ENCODE measurements at regions not wholly inside any gene's neighbourhood (a gene's known extent, or its start where the extent isn't known, plus 50 kb on each side); places are given as distances from the start of the nearest gene placed in this dataset.

DNA sequence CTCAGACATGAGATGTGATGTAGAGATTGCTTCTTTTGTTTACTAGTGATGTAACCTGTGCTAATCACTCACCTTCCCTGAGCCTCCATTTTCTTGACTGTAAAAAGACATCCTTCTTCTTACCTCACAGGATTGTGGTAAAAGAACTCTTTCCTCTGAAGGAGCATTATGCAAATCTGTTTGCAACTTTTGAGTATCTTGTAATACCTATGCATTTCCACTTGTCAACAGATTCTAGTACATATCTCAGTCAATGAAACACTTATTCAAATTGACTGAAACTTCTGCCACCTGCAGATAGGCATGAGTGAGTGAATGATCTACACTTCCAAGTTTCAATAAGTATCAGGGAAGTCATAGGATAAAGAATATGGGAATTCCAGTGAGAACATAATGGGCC is 174.7 kb downstream of the HHIPL2 start:
- TF ChIP-seq JUND (IDR thresholded peaks at IDR 0.05; ENCODE audit: low read depth): no peak
- in situ Hi-C loops (cut with HindIII; ENCODE audit: low pct_unique_long_range_greater_than_20kb, low sequenced_read_pairs): no loop called here
- DNase-seq (ENCODE audit: low read depth in 1 of 2, low spot score in 1 of 2): no peak

DNA sequence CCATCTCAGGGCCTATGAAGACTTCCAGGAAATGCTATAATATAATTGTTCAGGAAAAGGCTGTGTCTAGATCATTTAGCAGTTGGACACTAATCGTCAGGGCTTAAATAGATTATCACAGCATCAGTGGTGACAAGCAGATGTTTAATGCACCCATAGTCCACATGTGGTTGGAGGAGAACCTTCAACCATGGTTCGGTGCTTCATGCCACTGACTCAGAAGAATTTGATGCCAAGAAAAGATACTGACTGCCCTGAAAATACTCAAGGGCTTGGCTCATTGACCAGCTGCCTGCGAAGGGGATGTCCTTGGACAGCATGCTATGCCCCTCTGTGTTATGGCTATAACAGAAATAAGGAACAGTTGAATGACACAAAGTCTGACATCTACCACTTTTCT is 175.7 kb downstream of the HHIPL2 start:
- DNase-seq (ENCODE audit: low read depth in 1 of 2, low spot score in 1 of 2): no peak
- in situ Hi-C loops (cut with HindIII; ENCODE audit: low pct_unique_long_range_greater_than_20kb, low sequenced_read_pairs): no loop called here
- no peak for TF ChIP-seq JUND (IDR thresholded peaks at IDR 0.05; ENCODE audit: low read depth)

DNA sequence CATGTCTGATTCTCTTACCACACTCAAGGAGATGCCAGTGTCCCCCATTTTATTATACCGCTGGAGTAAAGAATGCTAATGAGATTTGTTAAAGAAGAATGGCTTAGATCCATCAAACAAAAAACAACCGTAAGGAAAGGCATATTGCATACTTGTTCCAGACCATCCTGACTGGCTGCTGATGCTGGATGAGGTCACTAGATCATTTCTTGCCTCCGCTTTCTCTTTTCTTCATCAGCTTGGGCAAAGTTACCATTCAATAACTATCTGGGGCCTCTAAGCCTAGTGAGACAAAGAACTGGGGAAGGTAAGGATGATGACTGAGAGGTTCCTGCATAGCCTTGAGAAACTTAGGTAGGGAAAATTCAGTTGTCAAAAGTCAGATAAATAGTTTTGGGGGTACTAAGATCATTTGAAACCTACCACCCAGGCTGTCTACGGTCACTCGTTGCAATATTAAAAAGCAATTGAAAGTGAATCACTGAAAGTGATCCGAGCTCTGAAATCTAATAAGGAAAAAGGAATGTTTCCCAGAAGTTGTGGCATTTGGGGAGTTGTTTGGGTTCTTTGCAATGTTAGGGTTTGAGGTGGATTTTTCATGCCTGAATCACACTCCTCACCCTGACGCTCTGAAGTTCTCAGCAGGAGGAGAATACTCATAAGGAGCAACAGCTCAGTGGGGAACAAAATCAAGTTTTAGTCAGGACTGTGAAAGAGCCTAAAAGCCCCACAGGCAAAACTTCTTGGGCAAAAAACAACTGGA is 176.8 kb downstream of the HHIPL2 start:
- no peak for TF ChIP-seq JUND (IDR thresholded peaks at IDR 0.05; ENCODE audit: low read depth)
- no peak for DNase-seq (ENCODE audit: low read depth in 1 of 2, low spot score in 1 of 2)
- in situ Hi-C loops (cut with HindIII; ENCODE audit: low pct_unique_long_range_greater_than_20kb, low sequenced_read_pairs): no loop called here

DNA sequence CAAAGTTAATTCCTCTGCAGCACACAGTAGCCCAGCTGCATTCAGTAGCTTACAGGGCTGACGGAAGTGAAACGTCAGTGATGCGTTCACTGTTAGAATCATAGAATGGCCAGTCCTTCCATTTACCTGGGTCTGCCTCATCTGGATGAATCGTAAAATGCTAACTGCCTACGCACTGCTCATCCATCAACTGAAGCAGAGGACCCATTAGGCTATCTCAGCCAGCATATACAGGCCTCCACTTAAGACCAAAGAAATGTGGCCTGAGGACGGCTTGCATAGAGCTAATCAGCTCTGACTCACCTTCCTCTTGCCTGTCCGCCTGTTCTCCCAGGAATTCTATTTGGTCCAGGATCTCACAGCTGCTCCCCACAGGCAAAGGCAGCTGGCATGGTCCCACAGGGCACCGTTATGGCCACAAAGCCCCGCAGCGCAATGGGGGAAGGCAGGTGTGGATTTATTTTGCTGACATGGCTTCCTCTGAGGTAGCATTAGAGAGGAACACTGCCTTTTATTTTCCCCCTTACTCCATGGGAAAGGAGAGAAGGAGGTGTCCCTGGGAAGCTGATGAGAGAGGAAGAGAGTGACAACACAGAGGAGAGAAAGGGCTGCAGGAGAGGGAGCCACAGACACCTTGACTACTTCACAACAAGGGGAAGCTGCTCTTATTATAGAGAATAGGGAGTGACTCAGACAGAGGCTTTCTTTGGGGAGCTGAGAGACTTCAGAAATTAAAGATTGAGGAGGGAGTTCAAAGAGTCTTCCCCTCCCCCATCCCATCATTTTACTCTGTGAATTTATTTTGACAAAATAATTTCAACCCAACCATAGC is 177.6 kb downstream of the HHIPL2 start:
- in situ Hi-C loops (cut with HindIII; ENCODE audit: low pct_unique_long_range_greater_than_20kb, low sequenced_read_pairs): no loop called here
- no peak for DNase-seq (ENCODE audit: low read depth in 1 of 2, low spot score in 1 of 2)

DNA sequence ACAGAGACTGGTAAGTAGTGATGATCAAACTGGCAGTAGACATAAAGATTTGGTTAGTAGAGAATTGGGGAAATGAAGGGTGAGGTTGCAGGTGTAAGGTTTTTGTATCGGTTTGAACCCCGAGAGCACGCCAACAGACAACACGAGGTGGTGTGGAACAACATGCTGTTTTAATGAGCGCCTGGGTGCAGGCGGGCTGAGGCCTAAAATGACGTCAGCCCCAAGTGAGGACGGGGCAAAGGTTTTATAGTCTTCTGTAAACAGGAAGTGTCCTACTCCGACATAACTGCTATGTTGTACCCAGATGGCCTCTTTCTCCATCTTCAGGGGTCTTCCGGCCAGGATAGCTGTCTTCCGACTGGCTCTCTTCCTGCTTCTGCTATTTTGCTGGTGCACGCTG is 178.8 kb downstream of the HHIPL2 start:
- no peak for TF ChIP-seq JUND (IDR thresholded peaks at IDR 0.05; ENCODE audit: low read depth)
- in situ Hi-C loops (cut with HindIII; ENCODE audit: low pct_unique_long_range_greater_than_20kb, low sequenced_read_pairs): no loop called here
- no peak for DNase-seq (ENCODE audit: low read depth in 1 of 2, low spot score in 1 of 2)

More for the DNA sequence above, 177.6 kb downstream of the HHIPL2 start:
- TF ChIP-seq JUND (IDR thresholded peaks at IDR 0.05; ENCODE audit: low read depth): no peak

DNA sequence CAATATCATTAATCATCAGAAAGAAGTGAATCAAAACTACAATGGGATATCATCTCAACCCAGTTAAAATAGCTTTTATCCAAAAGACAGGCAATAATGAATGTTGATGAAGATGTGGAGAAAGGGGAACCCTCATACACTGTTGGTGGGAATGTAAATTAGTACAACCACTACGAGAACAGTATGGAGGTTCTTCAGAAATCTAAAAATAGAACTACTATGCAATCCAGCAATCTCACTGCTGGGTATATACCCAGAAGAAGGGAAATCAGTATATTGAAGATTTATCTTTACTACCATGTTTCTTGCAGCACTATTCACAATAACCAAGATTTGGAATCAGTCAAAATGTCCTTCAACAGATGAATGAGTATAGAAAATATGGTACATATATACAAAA is 189.8 kb downstream of the HHIPL2 start:
- in situ Hi-C loops (cut with HindIII; ENCODE audit: low pct_unique_long_range_greater_than_20kb, low sequenced_read_pairs): no loop called here
- DNase-seq (ENCODE audit: low read depth in 1 of 2, low spot score in 1 of 2): no peak
- TF ChIP-seq JUND (IDR thresholded peaks at IDR 0.05; ENCODE audit: low read depth): no peak

DNA sequence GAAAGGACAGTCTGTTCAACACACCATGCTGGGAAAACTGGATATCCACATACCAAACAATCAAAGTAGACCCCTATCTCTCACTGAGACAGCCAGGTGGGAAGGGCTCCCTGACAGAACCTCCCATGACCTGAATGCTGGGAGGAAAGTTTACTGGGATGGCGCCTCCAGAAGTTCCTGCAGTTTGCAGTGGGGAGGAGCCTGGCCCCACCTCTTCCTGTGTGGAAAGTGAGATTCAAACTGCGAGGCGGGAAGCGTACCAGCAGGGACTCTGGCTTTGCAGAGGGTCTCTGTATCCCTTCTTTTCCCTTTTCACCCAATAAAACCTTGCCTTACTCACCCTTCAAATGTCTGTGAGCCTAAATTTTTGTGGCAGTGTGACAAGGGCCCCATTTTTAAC is 190.7 kb downstream of the HHIPL2 start:
- in situ Hi-C loops (cut with HindIII; ENCODE audit: low pct_unique_long_range_greater_than_20kb, low sequenced_read_pairs): no loop called here
- no peak for TF ChIP-seq JUND (IDR thresholded peaks at IDR 0.05; ENCODE audit: low read depth)
- no peak for DNase-seq (ENCODE audit: low read depth in 1 of 2, low spot score in 1 of 2)

DNA sequence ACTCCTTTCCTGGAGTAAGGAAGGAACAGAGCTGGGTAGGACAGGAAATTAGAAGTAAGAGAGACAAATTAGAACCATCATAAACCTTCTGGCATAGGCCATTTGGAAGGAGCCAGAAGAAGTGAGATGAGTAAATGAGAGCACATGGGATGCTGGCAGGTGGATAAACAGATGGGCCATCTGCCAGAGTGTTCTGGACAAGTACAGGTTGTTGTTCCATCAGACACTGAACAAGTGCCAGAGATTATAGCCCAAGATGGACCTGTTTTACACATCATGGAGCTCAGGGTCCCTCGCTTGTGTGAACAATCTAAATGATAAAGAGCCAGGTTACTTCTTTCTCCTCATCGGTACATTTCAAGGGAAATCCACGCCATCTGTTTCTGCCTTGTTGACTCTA is 200.3 kb downstream of the HHIPL2 start:
- no peak for TF ChIP-seq JUND (IDR thresholded peaks at IDR 0.05; ENCODE audit: low read depth)
- in situ Hi-C loops (cut with HindIII; ENCODE audit: low pct_unique_long_range_greater_than_20kb, low sequenced_read_pairs): no loop called here
- no peak for DNase-seq (ENCODE audit: low read depth in 1 of 2, low spot score in 1 of 2)

DNA sequence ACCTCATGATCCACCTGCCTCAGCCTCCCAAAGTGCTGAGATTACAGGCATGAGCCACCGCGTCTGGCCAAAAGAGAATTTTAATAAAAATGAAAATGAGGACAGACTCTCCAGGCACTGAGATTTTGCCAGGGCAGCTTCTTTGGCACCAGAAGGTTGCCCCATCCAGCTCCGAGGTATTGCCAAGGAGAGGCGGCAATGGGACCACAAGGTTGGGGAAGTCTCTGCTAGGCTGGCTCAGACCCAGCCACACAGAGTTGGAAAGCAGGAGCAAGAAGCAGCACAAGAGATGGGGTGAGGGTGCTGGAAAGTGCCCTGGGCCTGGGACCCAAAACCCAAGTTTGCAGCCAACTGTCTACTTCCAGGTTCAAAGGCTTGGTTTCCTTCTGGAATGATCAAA is 200.9 kb downstream of the HHIPL2 start:
- no peak for DNase-seq (ENCODE audit: low read depth in 1 of 2, low spot score in 1 of 2)
- in situ Hi-C loops (cut with HindIII; ENCODE audit: low pct_unique_long_range_greater_than_20kb, low sequenced_read_pairs): no loop called here
- no peak for TF ChIP-seq JUND (IDR thresholded peaks at IDR 0.05; ENCODE audit: low read depth)

DNA sequence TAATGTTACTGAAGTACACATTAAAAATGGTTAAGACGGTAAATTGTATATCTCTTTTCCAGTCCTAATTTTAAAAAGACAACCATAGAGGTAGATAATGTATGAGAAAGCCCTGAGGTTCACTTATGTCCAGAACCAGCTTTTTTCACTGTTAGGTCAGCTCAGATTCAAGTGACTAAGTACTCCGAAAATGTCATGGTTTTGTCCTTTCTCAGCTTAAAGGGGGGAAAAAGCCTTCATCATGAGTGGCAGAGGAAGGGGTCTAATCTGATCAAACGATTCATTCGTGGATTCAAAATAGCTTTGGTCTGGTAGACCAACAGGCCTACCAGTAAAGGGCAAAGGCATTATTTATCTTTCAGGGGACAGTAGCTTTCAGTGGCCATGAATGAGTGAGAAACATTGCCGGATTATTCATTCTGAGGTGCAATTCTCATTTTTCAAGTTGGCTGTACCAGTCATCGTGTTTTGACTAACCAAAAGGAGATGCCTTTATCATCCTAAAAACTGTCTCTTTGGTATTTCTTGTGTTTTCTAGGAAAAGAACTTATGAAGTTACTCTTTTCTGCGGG is 208.4 kb downstream of the HHIPL2 start:
- TF ChIP-seq JUND (IDR thresholded peaks at IDR 0.05; ENCODE audit: low read depth): no peak
- in situ Hi-C loops (cut with HindIII; ENCODE audit: low pct_unique_long_range_greater_than_20kb, low sequenced_read_pairs): no loop called here
- no peak for DNase-seq (ENCODE audit: low read depth in 1 of 2, low spot score in 1 of 2)

DNA sequence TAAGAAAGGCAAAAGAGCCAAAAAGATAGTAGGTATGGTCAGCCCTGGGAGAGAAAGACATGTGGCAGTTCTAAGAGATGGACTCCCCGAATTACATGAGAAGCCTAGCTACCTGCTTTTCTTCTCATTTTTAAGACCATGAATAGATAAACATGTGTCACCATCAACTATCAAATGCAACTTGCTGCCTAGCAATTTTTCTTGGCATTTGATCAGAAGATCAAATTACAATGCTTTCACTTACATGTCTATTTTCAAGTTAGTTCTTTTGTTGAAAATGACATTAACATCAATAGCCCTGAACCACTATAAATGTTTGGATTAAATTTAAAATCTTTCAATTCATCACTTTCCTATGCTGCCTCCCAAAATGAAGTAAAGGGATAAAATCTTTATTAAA is 212.3 kb downstream of the HHIPL2 start:
- in situ Hi-C loops (cut with HindIII; ENCODE audit: low pct_unique_long_range_greater_than_20kb, low sequenced_read_pairs): no loop called here
- no peak for TF ChIP-seq JUND (IDR thresholded peaks at IDR 0.05; ENCODE audit: low read depth)
- no peak for DNase-seq (ENCODE audit: low read depth in 1 of 2, low spot score in 1 of 2)

DNA sequence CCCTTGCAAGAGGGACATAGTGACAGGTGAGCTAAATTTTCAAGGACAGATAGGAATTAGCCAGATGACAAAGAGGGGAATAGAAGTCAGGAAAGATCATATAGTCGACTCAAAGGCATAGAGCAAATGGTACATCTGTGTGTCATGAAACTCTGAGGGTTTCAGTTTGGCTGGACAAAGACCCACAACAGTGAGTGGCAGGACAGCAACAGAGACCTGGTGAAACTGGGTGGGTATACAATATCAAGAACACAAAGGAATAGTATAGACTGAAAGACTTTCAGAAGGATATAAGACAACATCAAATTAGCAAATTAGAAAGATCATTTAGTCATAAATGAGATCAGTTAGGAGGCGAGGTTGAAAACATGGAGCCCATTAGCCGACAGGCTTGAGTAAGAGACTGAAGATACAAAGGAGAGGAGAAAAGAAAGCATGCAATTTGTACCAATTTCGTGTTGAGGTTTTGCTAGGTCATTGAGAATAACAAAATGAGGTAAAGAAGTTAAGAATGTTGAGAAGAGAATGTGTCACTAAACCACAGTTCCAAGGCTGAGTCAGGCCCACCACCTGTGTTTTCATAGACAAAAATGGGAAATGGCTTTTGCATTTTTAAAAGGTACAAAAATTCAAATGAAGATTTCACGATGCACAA is 213.8 kb downstream of the HHIPL2 start:
- in situ Hi-C loops (cut with HindIII; ENCODE audit: low pct_unique_long_range_greater_than_20kb, low sequenced_read_pairs): no loop called here
- no peak for TF ChIP-seq JUND (IDR thresholded peaks at IDR 0.05; ENCODE audit: low read depth)
- DNase-seq (ENCODE audit: low read depth in 1 of 2, low spot score in 1 of 2): no peak

DNA sequence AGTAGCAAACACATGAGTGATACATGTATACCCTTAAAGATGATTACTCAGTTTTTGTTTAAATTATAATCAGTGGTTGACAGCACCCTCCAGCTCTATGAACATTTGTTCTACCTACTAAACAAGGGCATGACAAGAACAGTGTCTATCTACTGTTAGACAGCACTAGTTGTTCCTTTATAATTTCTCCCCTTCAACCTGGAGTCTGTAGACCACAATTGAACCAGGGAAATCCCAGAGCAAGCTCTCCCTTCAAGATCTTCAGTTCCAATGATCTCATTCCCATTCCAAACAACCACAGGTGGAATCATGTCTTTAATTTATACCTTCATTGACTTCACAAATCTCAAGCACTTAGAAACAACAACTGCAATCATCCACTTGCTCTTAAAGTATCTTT is 216.1 kb downstream of the HHIPL2 start:
- in situ Hi-C loops (cut with HindIII; ENCODE audit: low pct_unique_long_range_greater_than_20kb, low sequenced_read_pairs): no loop called here
- no peak for TF ChIP-seq JUND (IDR thresholded peaks at IDR 0.05; ENCODE audit: low read depth)
- DNase-seq (ENCODE audit: low read depth in 1 of 2, low spot score in 1 of 2): no peak

Data from T47D (cell line).